ENCODE measurements at regions not wholly inside any gene's neighbourhood (a gene's known extent, or its start where the extent isn't known, plus 50 kb on each side); places are given as distances from the start of the nearest gene placed in this dataset.

DNA sequence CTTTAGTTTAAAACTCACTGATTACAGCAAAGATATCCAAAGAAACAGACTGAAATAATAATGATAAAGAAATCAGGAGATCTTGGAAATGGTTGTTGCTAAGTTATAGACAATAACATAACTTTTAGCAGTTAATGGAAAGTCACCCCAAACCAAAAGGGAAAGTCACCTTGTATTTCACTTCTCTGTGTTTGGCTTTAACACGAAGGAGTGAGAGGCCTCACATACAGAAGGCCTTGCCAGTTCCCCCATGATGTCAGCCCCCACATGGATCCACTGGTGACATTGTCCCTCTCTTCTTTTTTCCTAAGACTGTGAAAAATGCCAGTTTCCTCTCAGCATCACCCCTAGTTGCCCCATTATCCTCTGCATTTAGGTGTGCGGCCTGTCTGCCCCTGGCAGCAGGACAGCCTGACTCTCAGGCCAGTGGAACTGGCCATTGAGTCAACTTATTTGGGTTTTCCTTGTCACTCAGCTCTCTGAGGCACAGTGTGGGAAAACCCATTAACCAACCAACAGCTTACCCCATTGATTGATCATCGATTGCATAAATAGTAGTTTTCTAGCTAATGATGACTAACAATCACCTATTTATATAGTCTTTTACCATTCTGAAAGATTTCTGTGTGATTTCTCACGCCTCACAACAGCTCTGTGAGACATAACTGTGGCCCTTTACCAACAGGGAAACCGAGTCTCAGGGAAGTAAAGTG lies 308.1 kb downstream of the PTTG2 start:
- TF ChIP-seq POLR2AphosphoS5 (IDR thresholded peaks at IDR 0.05; ENCODE audit: low read depth) (no peak), SPI1 (IDR thresholded peaks at IDR 0.05; ENCODE audit: borderline replicate concordance, low read depth) (no peak), GABPA (IDR thresholded peaks at IDR 0.05; ENCODE audit: low read depth) (no peak)
- TF ChIP-seq, protein P1, sequence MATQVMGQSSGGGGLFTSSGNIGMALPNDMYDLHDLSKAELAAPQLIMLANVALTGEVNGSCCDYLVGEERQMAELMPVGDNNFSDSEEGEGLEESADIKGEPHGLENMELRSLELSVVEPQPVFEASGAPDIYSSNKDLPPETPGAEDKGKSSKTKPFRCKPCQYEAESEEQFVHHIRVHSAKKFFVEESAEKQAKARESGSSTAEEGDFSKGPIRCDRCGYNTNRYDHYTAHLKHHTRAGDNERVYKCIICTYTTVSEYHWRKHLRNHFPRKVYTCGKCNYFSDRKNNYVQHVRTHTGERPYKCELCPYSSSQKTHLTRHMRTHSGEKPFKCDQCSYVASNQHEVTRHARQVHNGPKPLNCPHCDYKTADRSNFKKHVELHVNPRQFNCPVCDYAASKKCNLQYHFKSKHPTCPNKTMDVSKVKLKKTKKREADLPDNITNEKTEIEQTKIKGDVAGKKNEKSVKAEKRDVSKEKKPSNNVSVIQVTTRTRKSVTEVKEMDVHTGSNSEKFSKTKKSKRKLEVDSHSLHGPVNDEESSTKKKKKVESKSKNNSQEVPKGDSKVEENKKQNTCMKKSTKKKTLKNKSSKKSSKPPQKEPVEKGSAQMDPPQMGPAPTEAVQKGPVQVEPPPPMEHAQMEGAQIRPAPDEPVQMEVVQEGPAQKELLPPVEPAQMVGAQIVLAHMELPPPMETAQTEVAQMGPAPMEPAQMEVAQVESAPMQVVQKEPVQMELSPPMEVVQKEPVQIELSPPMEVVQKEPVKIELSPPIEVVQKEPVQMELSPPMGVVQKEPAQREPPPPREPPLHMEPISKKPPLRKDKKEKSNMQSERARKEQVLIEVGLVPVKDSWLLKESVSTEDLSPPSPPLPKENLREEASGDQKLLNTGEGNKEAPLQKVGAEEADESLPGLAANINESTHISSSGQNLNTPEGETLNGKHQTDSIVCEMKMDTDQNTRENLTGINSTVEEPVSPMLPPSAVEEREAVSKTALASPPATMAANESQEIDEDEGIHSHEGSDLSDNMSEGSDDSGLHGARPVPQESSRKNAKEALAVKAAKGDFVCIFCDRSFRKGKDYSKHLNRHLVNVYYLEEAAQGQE (IDR thresholded peaks at IDR 0.05; ENCODE audit: insufficient replicate concordance, low read depth): no peak
- TF ChIP-seq, protein P2, sequence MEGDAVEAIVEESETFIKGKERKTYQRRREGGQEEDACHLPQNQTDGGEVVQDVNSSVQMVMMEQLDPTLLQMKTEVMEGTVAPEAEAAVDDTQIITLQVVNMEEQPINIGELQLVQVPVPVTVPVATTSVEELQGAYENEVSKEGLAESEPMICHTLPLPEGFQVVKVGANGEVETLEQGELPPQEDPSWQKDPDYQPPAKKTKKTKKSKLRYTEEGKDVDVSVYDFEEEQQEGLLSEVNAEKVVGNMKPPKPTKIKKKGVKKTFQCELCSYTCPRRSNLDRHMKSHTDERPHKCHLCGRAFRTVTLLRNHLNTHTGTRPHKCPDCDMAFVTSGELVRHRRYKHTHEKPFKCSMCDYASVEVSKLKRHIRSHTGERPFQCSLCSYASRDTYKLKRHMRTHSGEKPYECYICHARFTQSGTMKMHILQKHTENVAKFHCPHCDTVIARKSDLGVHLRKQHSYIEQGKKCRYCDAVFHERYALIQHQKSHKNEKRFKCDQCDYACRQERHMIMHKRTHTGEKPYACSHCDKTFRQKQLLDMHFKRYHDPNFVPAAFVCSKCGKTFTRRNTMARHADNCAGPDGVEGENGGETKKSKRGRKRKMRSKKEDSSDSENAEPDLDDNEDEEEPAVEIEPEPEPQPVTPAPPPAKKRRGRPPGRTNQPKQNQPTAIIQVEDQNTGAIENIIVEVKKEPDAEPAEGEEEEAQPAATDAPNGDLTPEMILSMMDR (IDR thresholded peaks at IDR 0.05; ENCODE audit: insufficient read depth, low read length): no peak
- H3K27ac ChIP-seq (replicated peaks): no peak overlapping the region
- DNase-seq (ENCODE audit: low read depth in 1 of 2, low spot score in 1 of 2): no peak

DNA sequence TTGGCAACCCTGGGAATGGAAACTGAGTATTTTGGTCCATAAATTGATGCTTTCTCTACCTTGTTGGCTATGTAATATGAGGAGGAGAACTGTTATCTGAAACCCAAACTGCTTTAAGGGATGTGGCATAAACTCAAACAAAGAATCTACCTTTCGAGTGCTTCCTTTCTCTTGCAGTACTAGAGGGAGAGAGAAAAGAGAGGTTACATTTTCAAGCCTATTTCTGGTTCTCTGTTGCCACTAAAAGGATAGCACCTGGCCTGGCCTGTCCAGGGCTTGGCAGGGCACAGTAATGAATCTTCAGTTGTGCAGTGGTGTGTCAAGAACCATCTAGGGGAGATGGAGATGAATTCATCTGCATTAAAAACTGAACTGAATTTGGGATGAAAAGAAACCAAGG lies 308.6 kb downstream of the PTTG2 start:
- TF ChIP-seq SPI1 (IDR thresholded peaks at IDR 0.05; ENCODE audit: borderline replicate concordance, low read depth): no peak
- TF ChIP-seq, protein P1 (IDR thresholded peaks at IDR 0.05; ENCODE audit: insufficient replicate concordance, low read depth): no peak
- TF ChIP-seq, protein P2 (IDR thresholded peaks at IDR 0.05; ENCODE audit: insufficient read depth, low read length): no peak
- no peak for TF ChIP-seq GABPA (IDR thresholded peaks at IDR 0.05; ENCODE audit: low read depth)
- TF ChIP-seq POLR2AphosphoS5 (IDR thresholded peaks at IDR 0.05; ENCODE audit: low read depth): no peak
- no peaks in the 10 kb centered on the region for H3K27me3 ChIP-seq (ENCODE audit: insufficient read depth, poor library complexity, severe bottlenecking)
- no peak overlapping the region for H3K27ac ChIP-seq (replicated peaks)
- no peak overlapping the region for H3K4me3 ChIP-seq (replicated peaks; ENCODE audit: insufficient read depth, low read length)
- no peak for DNase-seq (ENCODE audit: low read depth in 1 of 2, low spot score in 1 of 2)

More for the DNA sequence above, 308.1 kb downstream of the PTTG2 start:
- Histone ChIP-seq H3K4me3 (replicated peaks; ENCODE audit: insufficient read depth, low read length) (no peak overlapping the region), H3K27me3 (ENCODE audit: insufficient read depth, poor library complexity, severe bottlenecking) (no peaks in the 10 kb centered on the region)

DNA sequence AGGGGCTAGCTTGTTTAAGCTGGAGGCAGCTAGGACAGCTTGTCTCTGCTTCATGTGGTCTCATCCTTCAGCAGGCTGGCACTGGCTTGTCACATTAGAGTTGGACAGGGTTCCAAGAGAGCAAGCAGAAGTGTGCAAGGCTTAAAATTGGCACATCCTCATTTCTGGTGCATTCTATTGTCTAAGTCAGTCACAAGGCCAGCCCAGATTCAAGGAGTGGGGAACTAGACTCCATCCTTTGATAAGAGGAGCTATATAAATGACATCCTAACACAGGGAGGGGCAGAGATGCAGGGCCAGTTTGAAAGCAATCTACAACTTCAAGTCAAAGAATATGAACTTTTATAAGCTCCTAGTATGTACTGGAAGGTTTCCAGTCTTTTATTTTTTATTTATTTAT lies 313.2 kb downstream of the PTTG2 start:
- Histone ChIP-seq H3K27ac (replicated peaks) (no peak overlapping the region), H3K27me3 (ENCODE audit: insufficient read depth, poor library complexity, severe bottlenecking) (no peaks in the 10 kb centered on the region)
- DNase-seq (ENCODE audit: low read depth in 1 of 2, low spot score in 1 of 2): no peak

More for the DNA sequence above, 313.2 kb downstream of the PTTG2 start:
- H3K4me3 ChIP-seq (replicated peaks; ENCODE audit: insufficient read depth, low read length): no peak overlapping the region
- peak; percentile 24; the same call in 1 of the 2 replicates for TF ChIP-seq SPI1 (IDR thresholded peaks at IDR 0.05; ENCODE audit: borderline replicate concordance, low read depth)
- TF ChIP-seq, protein P1 (IDR thresholded peaks at IDR 0.05; ENCODE audit: insufficient replicate concordance, low read depth): no peak

Data from HL-60 (cell line).